HEK293 (cell line): ENCODE measurements at regions not wholly inside any gene's neighbourhood (a gene's known extent, or its start where the extent isn't known, plus 50 kb on each side); places are given as distances from the start of the nearest gene placed in this dataset.

Experiments
- CTCF ChIA-PET: fragments of 350-600 bp; formaldehyde crosslinking; extraction: SDS; loops from one replicate; lab custom pipeline; 2021; ENCODE audit warnings: antibody characterized with exemption; lab: Yijun Ruan, JAX
- POLR2A ChIA-PET: fragments of 300-600 bp; formaldehyde crosslinking; extraction: SDS; loops from one replicate; lab custom pipeline; 2020; ENCODE audit warnings: antibody characterized with exemption, inconsistent platforms; lab: Yijun Ruan, JAX
- H3K27ac ChIP-seq: fragments of 200-500 bp; sonication (Bioruptor generic); 2 replicates; pipeline ENCODE4 v1.5.1; 2014; ENCODE audit warnings: low read depth, low read length, control low read depth, inconsistent platforms; ENCODE audit errors: extremely low read depth
- H3K36me3 ChIP-seq, 2 experiments: fragments of 200-500 bp in 1 of 2; sonication (Bioruptor generic) in 1 of 2; 1 replicate in 1 of 2; 2 replicates in 1 of 2; pipeline ENCODE4 v1.5.1; 2014 to 2017; ENCODE audit warnings: inconsistent platforms in 2 of 2, low read length in 2 of 2; ENCODE audit not compliant: control insufficient read depth in 2 of 2, insufficient read depth in 1 of 2
- H3K4me1 ChIP-seq: fragments of 200-500 bp; sonication (Bioruptor generic); 2 replicates; pipeline ENCODE4 v1.5.1; 2014; ENCODE audit warnings: mild to moderate bottlenecking, low read length, inconsistent platforms; ENCODE audit not compliant: control insufficient read depth, insufficient read depth
- H3K4me3 ChIP-seq: 2 replicates; pipeline ENCODE4 v1.5.1; 2011; ENCODE audit warnings: low read depth, mild to moderate bottlenecking, control low read depth, low read length, moderate library complexity
- H3K9me3 ChIP-seq: fragments of 200-500 bp; sonication (Bioruptor generic); 2 replicates; pipeline ENCODE4 v1.5.1; 2014; ENCODE audit warnings: low read depth, low read length, inconsistent platforms; ENCODE audit not compliant: control insufficient read depth, insufficient read depth
- EGR2 ChIP-seq: fragments of 450-650 bp; formaldehyde crosslinking; IDR thresholded peaks from 2 replicates; pipeline ENCODE4 v1.5.1; 2016; ENCODE audit warnings: low read depth, missing biosample characterization, missing genetic modification characterization
- GLI2 ChIP-seq: fragments of 450-650 bp; formaldehyde crosslinking; IDR thresholded peaks from 2 replicates; pipeline ENCODE4; 2017; ENCODE audit warnings: missing biosample characterization, missing genetic modification characterization, low read depth, borderline replicate concordance
- GLIS1 ChIP-seq: fragments of 450-650 bp; formaldehyde crosslinking; IDR thresholded peaks from 2 replicates; pipeline ENCODE4 v1.5.1; 2016; ENCODE audit warnings: missing biosample characterization, missing genetic modification characterization
- HOXC10 ChIP-seq: sonication (generic); formaldehyde crosslinking; IDR thresholded peaks from 2 replicates; pipeline ENCODE4 v1.8.1; 2023; ENCODE audit warnings: mild to moderate bottlenecking, missing genetic modification reagents
- IKZF3 ChIP-seq: fragments of 450-650 bp; IDR thresholded peaks from 2 replicates; pipeline ENCODE4 v1.5.0; 2018; ENCODE audit warnings: missing biosample characterization, mild to moderate bottlenecking, missing genetic modification characterization, moderate library complexity
- KLF1 ChIP-seq: fragments of 450-650 bp; formaldehyde crosslinking; IDR thresholded peaks from 2 replicates; pipeline ENCODE4 v1.5.1; 2016; ENCODE audit warnings: missing biosample characterization, missing genetic modification characterization
- KLF17 ChIP-seq: fragments of 450-650 bp; formaldehyde crosslinking; IDR thresholded peaks from 2 replicates; pipeline ENCODE4 v1.5.1; 2016; ENCODE audit warnings: missing biosample characterization, missing genetic modification characterization
- KLF7 ChIP-seq: fragments of 450-650 bp; formaldehyde crosslinking; IDR thresholded peaks from 2 replicates; pipeline ENCODE4 v1.5.1; 2016; ENCODE audit warnings: missing biosample characterization, missing genetic modification characterization, borderline replicate concordance
- MZF1 ChIP-seq: fragments of 450-650 bp; formaldehyde crosslinking; IDR thresholded peaks from 2 replicates; pipeline ENCODE4 v1.5.1; 2017; ENCODE audit warnings: missing biosample characterization, missing genetic modification characterization, borderline replicate concordance
- PRDM1 ChIP-seq: fragments of 450-650 bp; formaldehyde crosslinking; IDR thresholded peaks from 2 replicates; pipeline ENCODE4; 2016; ENCODE audit warnings: missing biosample characterization, missing genetic modification characterization
- SP2 ChIP-seq: fragments of 450-650 bp; formaldehyde crosslinking; IDR thresholded peaks from 2 replicates; pipeline ENCODE4 v1.5.1; 2016; ENCODE audit warnings: missing biosample characterization, missing genetic modification characterization
- ZBTB8A ChIP-seq: fragments of 450-650 bp; formaldehyde crosslinking; IDR thresholded peaks from 2 replicates; pipeline ENCODE4 v1.5.1; 2016; ENCODE audit warnings: missing biosample characterization, missing genetic modification characterization
- ZNF221 ChIP-seq: fragments of 450-650 bp; formaldehyde crosslinking; IDR thresholded peaks from 2 replicates; pipeline ENCODE4 v1.5.1; 2017; ENCODE audit warnings: missing biosample characterization, missing genetic modification characterization, borderline replicate concordance
- ZNF324 ChIP-seq: fragments of 450-650 bp; formaldehyde crosslinking; IDR thresholded peaks from 2 replicates; pipeline ENCODE4 v1.5.1; 2016; ENCODE audit warnings: missing biosample characterization, missing genetic modification characterization
- ZNF335 ChIP-seq: fragments of 450-650 bp; formaldehyde crosslinking; conservative IDR thresholded peaks from 2 replicates; pipeline ENCODE4 v1.5.1; 2016; ENCODE audit warnings: missing biosample characterization, missing genetic modification characterization
- ZNF37A ChIP-seq: fragments of 450-650 bp; IDR thresholded peaks from 2 replicates; pipeline ENCODE4 v1.5.1; 2018; ENCODE audit warnings: missing biosample characterization, missing genetic modification characterization
- ZNF391 ChIP-seq: fragments of 450-650 bp; formaldehyde crosslinking; IDR thresholded peaks from 2 replicates; pipeline ENCODE4 v1.5.1; 2016; ENCODE audit warnings: low read depth, missing biosample characterization, missing genetic modification characterization, borderline replicate concordance
- ZNF521 ChIP-seq: fragments of 450-650 bp; formaldehyde crosslinking; IDR thresholded peaks from 2 replicates; pipeline ENCODE4 v1.5.1; 2017; ENCODE audit warnings: missing biosample characterization, mild to moderate bottlenecking, missing genetic modification characterization
- ZNF544 ChIP-seq: fragments of 450-650 bp; formaldehyde crosslinking; IDR thresholded peaks from 2 replicates; pipeline ENCODE4 v1.5.0; 2017; ENCODE audit warnings: missing biosample characterization, missing genetic modification characterization
- ZNF549 ChIP-seq: fragments of 450-650 bp; IDR thresholded peaks from 2 replicates; pipeline ENCODE4 v1.5.1; 2018; ENCODE audit warnings: missing biosample characterization, missing genetic modification characterization, mild to moderate bottlenecking, inconsistent platforms, moderate library complexity
- ZNF571 ChIP-seq: fragments of 450-650 bp; formaldehyde crosslinking; IDR thresholded peaks from 2 replicates; pipeline ENCODE4 v1.5.0; 2017; ENCODE audit warnings: missing biosample characterization, missing genetic modification characterization
- ZNF621 ChIP-seq: fragments of 450-650 bp; formaldehyde crosslinking; IDR thresholded peaks from 2 replicates; pipeline ENCODE4 v1.5.1; 2017; ENCODE audit warnings: missing biosample characterization, missing genetic modification characterization
- ZNF623 ChIP-seq: fragments of 450-650 bp; formaldehyde crosslinking; IDR thresholded peaks from 2 replicates; pipeline ENCODE4 v1.5.1; 2016; ENCODE audit warnings: missing biosample characterization, missing genetic modification characterization
- ZNF76 ChIP-seq: fragments of 450-650 bp; formaldehyde crosslinking; IDR thresholded peaks from 2 replicates; pipeline ENCODE4; 2016; ENCODE audit warnings: low read depth, missing biosample characterization, missing genetic modification characterization, borderline replicate concordance
- ZNF830 ChIP-seq: fragments of 450-650 bp; IDR thresholded peaks from 2 replicates; pipeline ENCODE4 v1.5.0; 2018; ENCODE audit warnings: missing biosample characterization, missing genetic modification characterization, low read depth, mild to moderate bottlenecking, moderate library complexity
- ZNF843 ChIP-seq: fragments of 450-650 bp; formaldehyde crosslinking; IDR thresholded peaks from 2 replicates; pipeline ENCODE4 v1.5.1; 2016; ENCODE audit warnings: missing biosample characterization, missing genetic modification characterization
- TF ChIP-seq, protein P1 (sequence below): fragments of 450-650 bp; formaldehyde crosslinking; IDR thresholded peaks from 2 replicates; pipeline ENCODE4 v1.5.1; 2016; ENCODE audit warnings: missing biosample characterization, missing genetic modification characterization
- TF ChIP-seq, protein P2 (sequence below): fragments of 450-650 bp; formaldehyde crosslinking; IDR thresholded peaks from 2 replicates; pipeline ENCODE4 v1.5.1; 2016; ENCODE audit warnings: missing biosample characterization, missing genetic modification characterization

- H3K27ac ChIP-seq, result no peak overlapping the region
- no peaks in the 10 kb centered on the region for H3K9me3 ChIP-seq
- TF ChIP-seq ZNF544 (no peak), ZNF324 (tag by site-specific recombination) (no peak), PRDM1 (tag by site-specific recombination) (no peak), KLF17 (tag by site-specific recombination) (no peak), ZNF621 (tag by site-specific recombination) (no peak), ZNF76 (tag by site-specific recombination) (no peak), MZF1 (tag by site-specific recombination) (no peak)
- TF ChIP-seq, protein P1, sequence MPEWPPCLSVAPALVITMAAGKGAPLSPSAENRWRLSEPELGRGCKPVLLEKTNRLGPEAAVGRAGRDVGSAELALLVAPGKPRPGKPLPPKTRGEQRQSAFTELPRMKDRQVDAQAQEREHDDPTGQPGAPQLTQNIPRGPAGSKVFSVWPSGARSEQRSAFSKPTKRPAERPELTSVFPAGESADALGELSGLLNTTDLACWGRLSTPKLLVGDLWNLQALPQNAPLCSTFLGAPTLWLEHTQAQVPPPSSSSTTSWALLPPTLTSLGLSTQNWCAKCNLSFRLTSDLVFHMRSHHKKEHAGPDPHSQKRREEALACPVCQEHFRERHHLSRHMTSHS (tag by site-specific recombination), result no peak
- TF ChIP-seq, protein P2, sequence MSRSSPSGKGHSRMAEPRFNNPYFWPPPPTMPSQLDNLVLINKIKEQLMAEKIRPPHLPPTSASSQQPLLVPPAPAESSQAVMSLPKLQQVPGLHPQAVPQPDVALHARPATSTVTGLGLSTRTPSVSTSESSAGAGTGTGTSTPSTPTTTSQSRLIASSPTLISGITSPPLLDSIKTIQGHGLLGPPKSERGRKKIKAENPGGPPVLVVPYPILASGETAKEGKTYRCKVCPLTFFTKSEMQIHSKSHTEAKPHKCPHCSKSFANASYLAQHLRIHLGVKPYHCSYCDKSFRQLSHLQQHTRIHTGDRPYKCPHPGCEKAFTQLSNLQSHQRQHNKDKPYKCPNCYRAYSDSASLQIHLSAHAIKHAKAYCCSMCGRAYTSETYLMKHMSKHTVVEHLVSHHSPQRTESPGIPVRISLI (tag by site-specific recombination), result no peak
- CTCF ChIA-PET, result no interaction called here
- no peaks in the 10 kb centered on the region for H3K36me3 ChIP-seq
- POLR2A ChIA-PET, result no interaction called here
- H3K4me1 ChIP-seq, result no peaks in the 10 kb centered on the region
- H3K4me3 ChIP-seq, result no peak overlapping the region
Measured at GRCh38 chr10:52434734-52435133, 120.7 kb downstream of the DKK1 start.

- no peaks in the 10 kb centered on the region for H3K9me3 ChIP-seq
- ChIA-PET POLR2A (no interaction called here), CTCF (no interaction called here)
- no peaks in the 10 kb centered on the region for H3K4me1 ChIP-seq
- no peak overlapping the region for H3K4me3 ChIP-seq
- no peak overlapping the region for H3K27ac ChIP-seq
- TF ChIP-seq ZNF623 (tag by site-specific recombination) (no peak), GLIS1 (tag by site-specific recombination) (no peak), IKZF3 (tag by site-specific recombination) (no peak), ZNF221 (tag by site-specific recombination) (no peak), SP2 (tag by site-specific recombination) (no peak), ZBTB8A (tag by site-specific recombination) (no peak), ZNF843 (no peak)
- H3K36me3 ChIP-seq, result no peaks in the 10 kb centered on the region
Measured at GRCh38 chr10:52436664-52437063, 122.6 kb downstream of the DKK1 start.

DNA sequence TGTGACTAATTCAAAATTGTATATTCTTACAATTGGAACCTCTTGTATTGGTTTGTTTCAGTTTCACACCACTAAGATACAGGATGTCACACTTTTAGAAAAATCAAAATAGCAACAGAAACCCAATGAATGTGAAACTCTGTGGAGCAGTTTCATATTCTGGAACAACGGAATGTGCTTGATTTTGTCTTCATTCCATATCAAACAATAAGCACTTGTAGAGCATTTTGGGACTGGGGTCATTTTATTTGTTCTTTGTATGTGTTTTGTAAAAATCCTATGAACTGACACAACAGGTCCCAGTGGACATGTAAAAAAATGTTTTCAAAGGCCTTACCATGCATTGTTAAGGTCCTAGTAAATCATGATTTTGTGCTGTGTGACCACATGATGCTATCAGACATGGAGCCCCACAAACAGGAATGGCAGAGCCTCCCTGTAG, 123.1 kb downstream of the DKK1 start:
- Histone ChIP-seq H3K36me3 (no peaks in the 10 kb centered on the region), H3K4me1 (no peaks in the 10 kb centered on the region), H3K9me3 (no peaks in the 10 kb centered on the region), H3K4me3 (no peak overlapping the region), H3K27ac (no peak overlapping the region)
- ChIA-PET CTCF (no interaction called here), POLR2A (no interaction called here)
- no peak for TF ChIP-seq ZNF843
- TF ChIP-seq GLI2 (tag by site-specific recombination), result no peak
- TF ChIP-seq EGR2 (tag by site-specific recombination), result no peak
- TF ChIP-seq ZNF830 (tag by site-specific recombination), result no peak
- no peak for TF ChIP-seq ZNF391 (tag by site-specific recombination)
- TF ChIP-seq KLF7 (tag by site-specific recombination), result no peak
- no peak for TF ChIP-seq ZNF549 (tag by site-specific recombination)
- no peak for TF ChIP-seq ZNF37A (tag by site-specific recombination)
- TF ChIP-seq ZNF335 (tag by site-specific recombination), result no peak
- no peak for TF ChIP-seq KLF1 (tag by site-specific recombination)
- TF ChIP-seq HOXC10 (CRISPR knock-in tag), result no peak
- no peak for TF ChIP-seq ZNF521
- no peak for TF ChIP-seq ZNF571
